ENCODE measurements at regions not wholly inside any gene's neighbourhood (a gene's known extent, or its start where the extent isn't known, plus 50 kb on each side); places are given as distances from the start of the nearest gene placed in this dataset.

GRCh38 chr1:223472057-223472456 is 78.8 kb downstream of the CCDC185 start:
- TF ChIP-seq, protein P1, sequence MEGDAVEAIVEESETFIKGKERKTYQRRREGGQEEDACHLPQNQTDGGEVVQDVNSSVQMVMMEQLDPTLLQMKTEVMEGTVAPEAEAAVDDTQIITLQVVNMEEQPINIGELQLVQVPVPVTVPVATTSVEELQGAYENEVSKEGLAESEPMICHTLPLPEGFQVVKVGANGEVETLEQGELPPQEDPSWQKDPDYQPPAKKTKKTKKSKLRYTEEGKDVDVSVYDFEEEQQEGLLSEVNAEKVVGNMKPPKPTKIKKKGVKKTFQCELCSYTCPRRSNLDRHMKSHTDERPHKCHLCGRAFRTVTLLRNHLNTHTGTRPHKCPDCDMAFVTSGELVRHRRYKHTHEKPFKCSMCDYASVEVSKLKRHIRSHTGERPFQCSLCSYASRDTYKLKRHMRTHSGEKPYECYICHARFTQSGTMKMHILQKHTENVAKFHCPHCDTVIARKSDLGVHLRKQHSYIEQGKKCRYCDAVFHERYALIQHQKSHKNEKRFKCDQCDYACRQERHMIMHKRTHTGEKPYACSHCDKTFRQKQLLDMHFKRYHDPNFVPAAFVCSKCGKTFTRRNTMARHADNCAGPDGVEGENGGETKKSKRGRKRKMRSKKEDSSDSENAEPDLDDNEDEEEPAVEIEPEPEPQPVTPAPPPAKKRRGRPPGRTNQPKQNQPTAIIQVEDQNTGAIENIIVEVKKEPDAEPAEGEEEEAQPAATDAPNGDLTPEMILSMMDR (IDR thresholded peaks at IDR 0.05) = no peak
- no peak for TF ChIP-seq POLR2AphosphoS5 (IDR thresholded peaks at IDR 0.05; ENCODE audit: low read depth, low read length)
- TF ChIP-seq, protein P2, sequence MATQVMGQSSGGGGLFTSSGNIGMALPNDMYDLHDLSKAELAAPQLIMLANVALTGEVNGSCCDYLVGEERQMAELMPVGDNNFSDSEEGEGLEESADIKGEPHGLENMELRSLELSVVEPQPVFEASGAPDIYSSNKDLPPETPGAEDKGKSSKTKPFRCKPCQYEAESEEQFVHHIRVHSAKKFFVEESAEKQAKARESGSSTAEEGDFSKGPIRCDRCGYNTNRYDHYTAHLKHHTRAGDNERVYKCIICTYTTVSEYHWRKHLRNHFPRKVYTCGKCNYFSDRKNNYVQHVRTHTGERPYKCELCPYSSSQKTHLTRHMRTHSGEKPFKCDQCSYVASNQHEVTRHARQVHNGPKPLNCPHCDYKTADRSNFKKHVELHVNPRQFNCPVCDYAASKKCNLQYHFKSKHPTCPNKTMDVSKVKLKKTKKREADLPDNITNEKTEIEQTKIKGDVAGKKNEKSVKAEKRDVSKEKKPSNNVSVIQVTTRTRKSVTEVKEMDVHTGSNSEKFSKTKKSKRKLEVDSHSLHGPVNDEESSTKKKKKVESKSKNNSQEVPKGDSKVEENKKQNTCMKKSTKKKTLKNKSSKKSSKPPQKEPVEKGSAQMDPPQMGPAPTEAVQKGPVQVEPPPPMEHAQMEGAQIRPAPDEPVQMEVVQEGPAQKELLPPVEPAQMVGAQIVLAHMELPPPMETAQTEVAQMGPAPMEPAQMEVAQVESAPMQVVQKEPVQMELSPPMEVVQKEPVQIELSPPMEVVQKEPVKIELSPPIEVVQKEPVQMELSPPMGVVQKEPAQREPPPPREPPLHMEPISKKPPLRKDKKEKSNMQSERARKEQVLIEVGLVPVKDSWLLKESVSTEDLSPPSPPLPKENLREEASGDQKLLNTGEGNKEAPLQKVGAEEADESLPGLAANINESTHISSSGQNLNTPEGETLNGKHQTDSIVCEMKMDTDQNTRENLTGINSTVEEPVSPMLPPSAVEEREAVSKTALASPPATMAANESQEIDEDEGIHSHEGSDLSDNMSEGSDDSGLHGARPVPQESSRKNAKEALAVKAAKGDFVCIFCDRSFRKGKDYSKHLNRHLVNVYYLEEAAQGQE (IDR thresholded peaks at IDR 0.05; ENCODE audit: insufficient read depth in 1 of 2, low read depth in 2 of 2, low read length in 1 of 2) = no peak
- no peak for TF ChIP-seq TCF7L2 (IDR thresholded peaks at IDR 0.05; ENCODE audit: low read depth, low read length)
- no peak for TF ChIP-seq SIN3A (IDR thresholded peaks at IDR 0.05; ENCODE audit: borderline replicate concordance, insufficient read depth, low read depth, low read length)

Data from Panc1 (cell line).